ENCODE measurements at regions not wholly inside any gene's neighbourhood (a gene's known extent, or its start where the extent isn't known, plus 50 kb on each side); places are given as distances from the start of the nearest gene placed in this dataset.

GRCh38 chr2:195495966-195496365 is 161.1 kb upstream of the SLC39A10 start:
- H3K27ac ChIP-seq = no peak overlapping the region
- TF ChIP-seq ZFX (IDR thresholded peaks at IDR 0.05; ENCODE audit: borderline replicate concordance) = no peak
- TF ChIP-seq, protein P1, sequence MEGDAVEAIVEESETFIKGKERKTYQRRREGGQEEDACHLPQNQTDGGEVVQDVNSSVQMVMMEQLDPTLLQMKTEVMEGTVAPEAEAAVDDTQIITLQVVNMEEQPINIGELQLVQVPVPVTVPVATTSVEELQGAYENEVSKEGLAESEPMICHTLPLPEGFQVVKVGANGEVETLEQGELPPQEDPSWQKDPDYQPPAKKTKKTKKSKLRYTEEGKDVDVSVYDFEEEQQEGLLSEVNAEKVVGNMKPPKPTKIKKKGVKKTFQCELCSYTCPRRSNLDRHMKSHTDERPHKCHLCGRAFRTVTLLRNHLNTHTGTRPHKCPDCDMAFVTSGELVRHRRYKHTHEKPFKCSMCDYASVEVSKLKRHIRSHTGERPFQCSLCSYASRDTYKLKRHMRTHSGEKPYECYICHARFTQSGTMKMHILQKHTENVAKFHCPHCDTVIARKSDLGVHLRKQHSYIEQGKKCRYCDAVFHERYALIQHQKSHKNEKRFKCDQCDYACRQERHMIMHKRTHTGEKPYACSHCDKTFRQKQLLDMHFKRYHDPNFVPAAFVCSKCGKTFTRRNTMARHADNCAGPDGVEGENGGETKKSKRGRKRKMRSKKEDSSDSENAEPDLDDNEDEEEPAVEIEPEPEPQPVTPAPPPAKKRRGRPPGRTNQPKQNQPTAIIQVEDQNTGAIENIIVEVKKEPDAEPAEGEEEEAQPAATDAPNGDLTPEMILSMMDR (IDR thresholded peaks at IDR 0.05) = no peak

- H3K27ac ChIP-seq = no peak overlapping the region
Observed at GRCh38 chr2:195495351-195495750, 161.7 kb upstream of the SLC39A10 start.

DNA sequence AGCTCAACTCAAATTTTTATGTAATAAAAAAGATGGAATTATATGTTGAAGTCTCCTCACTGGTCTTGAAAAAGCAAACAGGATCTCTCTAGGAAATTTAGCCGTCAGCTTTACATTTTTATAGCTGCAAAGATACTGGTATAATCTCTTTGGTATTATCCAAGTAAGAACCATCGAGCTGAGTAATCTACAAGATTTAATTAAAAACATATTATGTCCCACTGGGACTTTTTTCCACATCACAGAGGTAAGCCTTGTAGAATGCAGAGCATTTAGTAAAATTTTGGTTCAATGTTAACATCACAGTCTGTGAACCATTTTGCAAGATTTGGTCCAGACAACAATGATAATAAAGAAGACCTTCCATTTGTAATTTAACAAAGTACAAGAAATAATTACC is 162.6 kb upstream of the SLC39A10 start:
- no peak overlapping the region for H3K27ac ChIP-seq
- TF ChIP-seq, protein P1 (IDR thresholded peaks at IDR 0.05) = no peak
- no peak for TF ChIP-seq ZFX (IDR thresholded peaks at IDR 0.05; ENCODE audit: borderline replicate concordance)

More at GRCh38 chr2:195495351-195495750, 161.7 kb upstream of the SLC39A10 start:
- TF ChIP-seq, protein P1 (IDR thresholded peaks at IDR 0.05) = no peak
- TF ChIP-seq ZFX (IDR thresholded peaks at IDR 0.05; ENCODE audit: borderline replicate concordance) = no peak

- H3K27ac ChIP-seq = no peak overlapping the region
- TF ChIP-seq ZFX (IDR thresholded peaks at IDR 0.05; ENCODE audit: borderline replicate concordance) = no peak
- TF ChIP-seq, protein P1 (IDR thresholded peaks at IDR 0.05) = no peak
Observed at GRCh38 chr2:195493416-195493815, 163.6 kb upstream of the SLC39A10 start.

DNA sequence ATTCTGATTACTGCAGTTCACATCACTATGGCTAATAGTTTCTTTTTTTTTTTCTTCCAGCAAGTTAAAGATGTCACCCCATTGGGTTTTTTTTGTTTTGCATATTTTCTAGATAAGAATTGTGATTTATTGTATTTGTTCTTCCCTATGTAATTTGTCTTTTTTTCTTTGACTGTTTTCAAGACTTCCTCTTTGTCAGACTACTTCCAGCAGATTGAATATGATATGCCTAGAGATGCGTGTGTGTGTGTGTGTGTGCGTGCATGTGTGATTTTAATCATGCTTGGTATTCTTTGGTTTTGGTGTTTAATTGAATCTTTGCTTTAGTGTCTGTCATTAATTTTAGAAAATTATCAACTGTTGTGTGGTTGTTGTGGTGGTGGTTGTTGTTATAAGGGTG is 166.7 kb upstream of the SLC39A10 start:
- no peak overlapping the region for H3K27ac ChIP-seq
- TF ChIP-seq, protein P1 (IDR thresholded peaks at IDR 0.05) = no peak
- no peak for TF ChIP-seq ZFX (IDR thresholded peaks at IDR 0.05; ENCODE audit: borderline replicate concordance)

DNA sequence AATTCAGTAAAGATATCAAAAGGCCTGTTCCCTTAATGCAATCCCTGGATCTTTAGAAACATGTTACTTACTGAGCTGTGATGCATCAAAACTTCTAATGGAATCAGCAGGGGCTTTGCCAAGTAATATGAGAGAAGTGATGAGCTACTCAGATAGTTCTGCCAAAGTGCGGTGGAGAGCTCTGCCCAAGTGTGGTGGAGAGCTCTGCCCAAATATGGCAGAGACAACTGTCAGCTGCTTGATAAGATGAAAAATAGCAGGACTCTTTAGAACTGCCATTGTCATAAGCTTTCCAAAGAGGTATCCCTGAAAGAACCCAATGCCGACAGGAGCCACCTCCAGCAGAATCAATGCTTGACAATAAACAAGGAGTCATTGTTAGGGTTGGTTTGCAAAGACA is 167.9 kb upstream of the SLC39A10 start:
- TF ChIP-seq, protein P1 (IDR thresholded peaks at IDR 0.05) = no peak
- TF ChIP-seq ZFX (IDR thresholded peaks at IDR 0.05; ENCODE audit: borderline replicate concordance) = no peak
- no peak overlapping the region for H3K27ac ChIP-seq

DNA sequence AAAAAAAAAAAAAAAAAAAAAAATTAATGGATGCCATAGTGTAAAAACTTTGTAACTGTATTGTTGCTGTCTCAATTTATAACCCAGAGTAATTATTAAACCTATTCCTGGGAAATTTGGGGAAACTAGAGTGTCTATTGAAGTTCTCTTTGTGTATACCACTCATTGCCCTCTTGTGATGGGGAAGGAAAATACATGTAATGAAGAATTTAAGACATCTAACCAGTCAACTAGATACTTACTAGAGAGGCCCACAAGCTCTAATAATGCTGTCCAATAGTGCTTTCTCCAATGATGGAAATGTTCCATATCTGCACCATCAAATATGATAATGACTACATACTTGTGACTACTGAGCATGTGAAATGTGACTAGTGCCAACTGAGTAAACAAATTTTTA is 168.5 kb upstream of the SLC39A10 start:
- H3K27ac ChIP-seq = no peak overlapping the region
- TF ChIP-seq, protein P1 (IDR thresholded peaks at IDR 0.05) = no peak
- TF ChIP-seq ZFX (IDR thresholded peaks at IDR 0.05; ENCODE audit: borderline replicate concordance) = no peak

Measured in 22Rv1 (cell line).